ENCODE measurements at regions not wholly inside any gene's neighbourhood (a gene's known extent, or its start where the extent isn't known, plus 50 kb on each side); places are given as distances from the start of the nearest gene placed in this dataset.
"Not testable (repeated sequence)": the region's sequence is repeated elsewhere in the genome, so short reads cannot be mapped to it uniquely, and the experiment has no call there.

DNA sequence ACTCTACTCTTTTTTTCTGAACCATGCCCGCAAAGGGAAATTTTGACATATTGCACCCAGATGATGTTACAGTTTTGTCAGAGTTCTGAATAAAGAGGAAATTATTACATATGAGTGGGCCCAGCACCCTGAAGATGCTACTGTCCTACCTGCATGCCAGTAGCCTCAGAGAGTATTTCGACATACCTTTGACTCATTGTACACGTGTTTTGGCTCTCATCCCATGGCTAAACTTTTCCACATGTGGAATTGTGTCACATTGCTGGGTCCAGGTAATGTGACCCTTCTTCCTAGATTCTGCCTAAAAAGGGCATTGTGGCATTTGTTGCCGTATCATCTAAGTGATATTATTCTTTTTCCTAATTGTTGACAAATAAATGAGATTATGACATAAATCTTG, 175.7 kb upstream of the BPY2B start:
- intact Hi-C loops (cut with micrococcal nuclease); ATAC-seq; DNase-seq: not testable (repeated sequence)

DNA sequence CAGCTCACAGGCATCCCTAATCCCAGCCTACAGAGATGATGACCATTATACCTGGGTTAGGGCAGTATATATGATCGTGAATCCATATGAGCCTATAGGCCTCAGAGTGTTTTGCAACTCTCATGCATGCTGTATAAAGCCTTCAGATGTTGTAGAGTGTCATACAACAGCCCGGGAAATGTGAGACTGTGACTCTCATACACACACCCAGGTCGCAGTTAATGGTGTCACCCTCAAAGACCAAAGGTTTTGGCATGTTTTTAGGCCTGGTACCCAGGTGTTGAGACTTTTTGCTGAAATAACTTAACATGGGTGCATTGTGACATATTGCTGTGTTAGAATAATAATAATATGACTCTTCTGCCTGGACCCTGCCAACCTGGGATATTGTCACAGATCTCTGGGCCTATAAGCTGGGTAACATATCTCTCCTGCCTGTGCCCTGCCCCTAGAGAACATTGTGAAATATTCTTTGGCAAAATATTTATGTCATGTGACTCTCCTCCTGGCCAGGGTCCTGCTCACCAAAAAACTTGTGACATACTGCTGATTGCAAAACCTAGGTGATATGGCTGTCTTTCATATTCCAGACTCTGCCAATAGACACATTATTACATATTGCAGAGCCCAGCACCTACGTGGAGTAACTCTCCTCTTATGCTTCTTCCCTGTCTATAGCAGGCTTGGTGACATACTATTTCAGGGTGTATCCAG, 165.1 kb upstream of the BPY2B start:
- intact Hi-C loops (cut with micrococcal nuclease); DNase-seq: not testable (repeated sequence)
- ATAC-seq, result peak; percentile 81

DNA sequence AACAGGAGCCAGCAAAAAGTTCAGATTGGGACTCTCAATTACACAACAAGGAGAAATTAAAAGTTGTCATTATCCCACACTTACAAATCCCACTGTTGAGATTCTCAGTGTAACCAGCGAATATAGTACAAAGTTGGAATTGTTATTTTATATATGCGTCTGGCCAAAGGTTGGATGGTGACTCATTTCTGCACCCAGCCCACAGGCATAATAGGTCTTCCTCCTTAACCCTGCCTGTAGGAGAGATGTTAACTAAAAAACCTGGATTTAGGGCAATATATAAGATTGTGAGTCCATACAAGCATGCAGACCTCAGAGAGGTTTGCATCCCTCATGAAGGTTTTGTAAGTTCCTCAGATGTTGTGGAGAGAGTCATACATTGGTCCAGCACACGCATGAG, 160.2 kb upstream of the BPY2B start:
- ATAC-seq; intact Hi-C loops (cut with micrococcal nuclease); DNase-seq: not testable (repeated sequence)

DNA sequence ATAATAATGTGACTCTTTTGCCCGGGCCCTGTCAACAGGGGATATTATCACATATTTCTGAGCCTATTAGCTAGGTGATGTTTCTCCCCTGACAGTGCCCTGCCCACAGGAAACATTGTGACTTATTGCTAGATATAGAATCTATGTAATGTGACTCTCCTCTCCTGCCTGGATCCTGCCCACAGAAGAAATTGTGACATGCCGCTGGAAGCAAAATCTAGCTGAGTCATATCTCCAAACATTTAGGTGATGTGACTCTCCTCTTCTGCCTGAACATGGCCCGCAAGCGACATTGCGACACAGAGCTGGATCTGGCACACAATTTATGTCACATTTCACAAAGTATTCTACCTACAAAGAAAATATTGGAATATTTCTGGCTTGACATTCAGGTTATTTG, 159.6 kb upstream of the BPY2B start:
- intact Hi-C loops (cut with micrococcal nuclease); DNase-seq: not testable (repeated sequence)
- ATAC-seq, result peak; percentile 52

DNA sequence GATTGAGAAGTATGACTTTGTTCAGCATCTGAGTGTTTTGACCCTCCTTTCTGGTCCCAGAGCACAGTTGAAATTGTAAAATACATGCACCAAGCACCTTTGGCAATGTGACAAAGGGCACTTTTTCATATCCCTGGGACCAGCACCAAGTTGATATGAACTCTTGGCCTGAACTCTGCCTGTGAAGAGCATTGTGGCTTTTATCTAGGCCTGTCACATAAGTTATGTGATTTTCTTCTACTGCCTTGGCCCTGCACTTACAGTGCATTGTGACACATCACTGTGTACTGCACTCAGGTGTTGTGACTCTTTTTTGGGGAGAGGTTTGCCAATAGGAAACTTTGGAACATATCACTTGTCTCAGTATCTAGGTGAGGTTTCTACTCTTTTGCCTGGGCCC, 155.5 kb upstream of the BPY2B start:
- ATAC-seq, result peak; percentile 96
- DNase-seq; intact Hi-C loops (cut with micrococcal nuclease): not testable (repeated sequence)
